ENCODE measurements at regions not wholly inside any gene's neighbourhood (a gene's known extent, or its start where the extent isn't known, plus 50 kb on each side); places are given as distances from the start of the nearest gene placed in this dataset.

- no peak overlapping the region for H3K27ac ChIP-seq (ENCODE audit: low read length)
Observed at GRCh38 chr16:72255786-72256185, 83.8 kb upstream of the PMFBP1 start.

GRCh38 chr16:72247821-72248253 is 75.9 kb upstream of the PMFBP1 start:
- H3K9me3 ChIP-seq (ENCODE audit: insufficient read depth, low read depth, low read length) = no peaks in the 10 kb centered on the region
- H3K4me1 ChIP-seq (ENCODE audit: insufficient read depth, low read length) = no peaks in the 10 kb centered on the region; the same call in 1 of the 2 replicates
- no peak overlapping the region for H3K9ac ChIP-seq (ENCODE audit: low read depth, low read length)
- H3K27me3 ChIP-seq (ENCODE audit: insufficient read depth, low read length) = no peaks in the 10 kb centered on the region
- H3K36me3 ChIP-seq (ENCODE audit: insufficient read depth, low read depth, low read length) = no peaks in the 10 kb centered on the region
- no peak overlapping the region for H3K27ac ChIP-seq (ENCODE audit: low read length)
- no peak overlapping the region for H3K4me3 ChIP-seq (ENCODE audit: low read length)

More at GRCh38 chr16:72255786-72256185, 83.8 kb upstream of the PMFBP1 start:
- Histone ChIP-seq H3K9me3 (ENCODE audit: insufficient read depth, low read depth, low read length) (no peaks in the 10 kb centered on the region), H3K27me3 (ENCODE audit: insufficient read depth, low read length) (no peaks in the 10 kb centered on the region), H3K4me1 (ENCODE audit: insufficient read depth, low read length) (peaks cover 11% of the 10 kb centered on the region; the same call in 1 of the 2 replicates), H3K4me3 (ENCODE audit: low read length) (no peak overlapping the region), H3K36me3 (ENCODE audit: insufficient read depth, low read depth, low read length) (no peaks in the 10 kb centered on the region), H3K9ac (ENCODE audit: low read depth, low read length) (no peak overlapping the region)

GRCh38 chr16:72246423-72246822 is 74.5 kb upstream of the PMFBP1 start:
- H3K9ac ChIP-seq (ENCODE audit: low read depth, low read length) = no peak overlapping the region
- H3K36me3 ChIP-seq (ENCODE audit: insufficient read depth, low read depth, low read length) = no peaks in the 10 kb centered on the region
- H3K4me3 ChIP-seq (ENCODE audit: low read length) = no peak overlapping the region
- no peaks in the 10 kb centered on the region for H3K27me3 ChIP-seq (ENCODE audit: insufficient read depth, low read length)
- H3K4me1 ChIP-seq (ENCODE audit: insufficient read depth, low read length) = no peaks in the 10 kb centered on the region; the same call in 1 of the 2 replicates
- no peaks in the 10 kb centered on the region for H3K9me3 ChIP-seq (ENCODE audit: insufficient read depth, low read depth, low read length)
- H3K27ac ChIP-seq (ENCODE audit: low read length) = no peak overlapping the region

- no peak overlapping the region for H3K27ac ChIP-seq (ENCODE audit: low read length)
- H3K4me3 ChIP-seq (ENCODE audit: low read length) = no peak overlapping the region
- no peaks in the 10 kb centered on the region; the same call in 1 of the 2 replicates for H3K4me1 ChIP-seq (ENCODE audit: insufficient read depth, low read length)
- H3K9me3 ChIP-seq (ENCODE audit: insufficient read depth, low read depth, low read length) = no peaks in the 10 kb centered on the region
- H3K36me3 ChIP-seq (ENCODE audit: insufficient read depth, low read depth, low read length) = no peaks in the 10 kb centered on the region
- no peaks in the 10 kb centered on the region for H3K27me3 ChIP-seq (ENCODE audit: insufficient read depth, low read length)
- no peak overlapping the region for H3K9ac ChIP-seq (ENCODE audit: low read depth, low read length)
Observed at GRCh38 chr16:72244853-72245252, 72.9 kb upstream of the PMFBP1 start.

GRCh38 chr16:72243621-72244020 is 71.7 kb upstream of the PMFBP1 start:
- no peak overlapping the region for H3K27ac ChIP-seq (ENCODE audit: low read length)
- no peaks in the 10 kb centered on the region for H3K36me3 ChIP-seq (ENCODE audit: insufficient read depth, low read depth, low read length)
- H3K4me1 ChIP-seq (ENCODE audit: insufficient read depth, low read length) = no peaks in the 10 kb centered on the region
- no peaks in the 10 kb centered on the region for H3K9me3 ChIP-seq (ENCODE audit: insufficient read depth, low read depth, low read length)
- H3K27me3 ChIP-seq (ENCODE audit: insufficient read depth, low read length) = no peaks in the 10 kb centered on the region
- no peak overlapping the region for H3K9ac ChIP-seq (ENCODE audit: low read depth, low read length)
- no peak overlapping the region for H3K4me3 ChIP-seq (ENCODE audit: low read length)

GRCh38 chr16:72242757-72243156 is 70.8 kb upstream of the PMFBP1 start:
- Histone ChIP-seq H3K4me1 (ENCODE audit: insufficient read depth, low read length) (no peaks in the 10 kb centered on the region), H3K27me3 (ENCODE audit: insufficient read depth, low read length) (no peaks in the 10 kb centered on the region), H3K27ac (ENCODE audit: low read length) (no peak overlapping the region), H3K9ac (ENCODE audit: low read depth, low read length) (no peak overlapping the region), H3K9me3 (ENCODE audit: insufficient read depth, low read depth, low read length) (no peaks in the 10 kb centered on the region), H3K36me3 (ENCODE audit: insufficient read depth, low read depth, low read length) (no peaks in the 10 kb centered on the region), H3K4me3 (ENCODE audit: low read length) (no peak overlapping the region)

- no peak overlapping the region for H3K9ac ChIP-seq (ENCODE audit: low read depth, low read length)
- no peaks in the 10 kb centered on the region for H3K27me3 ChIP-seq (ENCODE audit: insufficient read depth, low read length)
- H3K9me3 ChIP-seq (ENCODE audit: insufficient read depth, low read depth, low read length) = no peaks in the 10 kb centered on the region
- no peak overlapping the region for H3K27ac ChIP-seq (ENCODE audit: low read length)
- H3K4me3 ChIP-seq (ENCODE audit: low read length) = no peak overlapping the region
- H3K4me1 ChIP-seq (ENCODE audit: insufficient read depth, low read length) = no peaks in the 10 kb centered on the region
- H3K36me3 ChIP-seq (ENCODE audit: insufficient read depth, low read depth, low read length) = no peaks in the 10 kb centered on the region
Observed at GRCh38 chr16:72241930-72242329, 70.0 kb upstream of the PMFBP1 start.

- H3K36me3 ChIP-seq (ENCODE audit: insufficient read depth, low read depth, low read length) = no peaks in the 10 kb centered on the region
- H3K9ac ChIP-seq (ENCODE audit: low read depth, low read length) = no peak overlapping the region
- H3K27ac ChIP-seq (ENCODE audit: low read length) = no peak overlapping the region
- H3K4me3 ChIP-seq (ENCODE audit: low read length) = no peak overlapping the region
- H3K9me3 ChIP-seq (ENCODE audit: insufficient read depth, low read depth, low read length) = no peaks in the 10 kb centered on the region
- no peaks in the 10 kb centered on the region for H3K4me1 ChIP-seq (ENCODE audit: insufficient read depth, low read length)
- H3K27me3 ChIP-seq (ENCODE audit: insufficient read depth, low read length) = no peaks in the 10 kb centered on the region
Observed at GRCh38 chr16:72241008-72241407, 69.1 kb upstream of the PMFBP1 start.

GRCh38 chr16:72240466-72240865 is 68.5 kb upstream of the PMFBP1 start:
- Histone ChIP-seq H3K4me3 (ENCODE audit: low read length) (no peak overlapping the region), H3K36me3 (ENCODE audit: insufficient read depth, low read depth, low read length) (no peaks in the 10 kb centered on the region), H3K4me1 (ENCODE audit: insufficient read depth, low read length) (no peaks in the 10 kb centered on the region), H3K9me3 (ENCODE audit: insufficient read depth, low read depth, low read length) (no peaks in the 10 kb centered on the region), H3K27me3 (ENCODE audit: insufficient read depth, low read length) (no peaks in the 10 kb centered on the region), H3K27ac (ENCODE audit: low read length) (no peak overlapping the region), H3K9ac (ENCODE audit: low read depth, low read length) (no peak overlapping the region)

GRCh38 chr16:72236866-72237265 is 64.9 kb upstream of the PMFBP1 start:
- Histone ChIP-seq H3K4me3 (ENCODE audit: low read length) (no peak overlapping the region), H3K4me1 (ENCODE audit: insufficient read depth, low read length) (no peaks in the 10 kb centered on the region), H3K27me3 (ENCODE audit: insufficient read depth, low read length) (no peaks in the 10 kb centered on the region), H3K36me3 (ENCODE audit: insufficient read depth, low read depth, low read length) (no peaks in the 10 kb centered on the region), H3K9ac (ENCODE audit: low read depth, low read length) (no peak overlapping the region), H3K9me3 (ENCODE audit: insufficient read depth, low read depth, low read length) (no peaks in the 10 kb centered on the region; the same call in 1 of the 2 replicates), H3K27ac (ENCODE audit: low read length) (no peak overlapping the region)

- H3K4me1 ChIP-seq (ENCODE audit: insufficient read depth, low read length) = no peaks in the 10 kb centered on the region
- no peaks in the 10 kb centered on the region for H3K27me3 ChIP-seq (ENCODE audit: insufficient read depth, low read length)
- H3K9me3 ChIP-seq (ENCODE audit: insufficient read depth, low read depth, low read length) = no peaks in the 10 kb centered on the region; the same call in 1 of the 2 replicates
- no peak overlapping the region for H3K4me3 ChIP-seq (ENCODE audit: low read length)
- no peaks in the 10 kb centered on the region for H3K36me3 ChIP-seq (ENCODE audit: insufficient read depth, low read depth, low read length)
- H3K27ac ChIP-seq (ENCODE audit: low read length) = no peak overlapping the region
- H3K9ac ChIP-seq (ENCODE audit: low read depth, low read length) = no peak overlapping the region
Observed at GRCh38 chr16:72234387-72234786, 62.4 kb upstream of the PMFBP1 start.

GRCh38 chr16:72228014-72228413 is 56.1 kb upstream of the PMFBP1 start:
- Histone ChIP-seq H3K9ac (ENCODE audit: low read depth, low read length) (no peak overlapping the region), H3K27me3 (ENCODE audit: insufficient read depth, low read length) (no peaks in the 10 kb centered on the region), H3K27ac (ENCODE audit: low read length) (no peak overlapping the region), H3K36me3 (ENCODE audit: insufficient read depth, low read depth, low read length) (no peaks in the 10 kb centered on the region), H3K4me1 (ENCODE audit: insufficient read depth, low read length) (no peaks in the 10 kb centered on the region), H3K4me3 (ENCODE audit: low read length) (no peak overlapping the region), H3K9me3 (ENCODE audit: insufficient read depth, low read depth, low read length) (no peaks in the 10 kb centered on the region)

All from iPS-20b (cell line).